ENCODE measurements at regions not wholly inside any gene's neighbourhood (a gene's known extent, or its start where the extent isn't known, plus 50 kb on each side); places are given as distances from the start of the nearest gene placed in this dataset.
"Not testable (repeated sequence)": the region's sequence is repeated elsewhere in the genome, so short reads cannot be mapped to it uniquely, and the experiment has no call there.

GRCh38 chr7:110418659-110419280, 672.2 kb upstream of the LRRN3 start:
- TF ChIP-seq CTCF (IDR thresholded peaks at IDR 0.05), result no peak
- Mint-ChIP-seq H3K27ac (no peak overlapping the region), H3K27me3 (no peaks in the 10 kb centered on the region), H3K4me3 (no peak overlapping the region), H3K36me3 (ENCODE audit: low read depth) (no peaks in the 10 kb centered on the region), H3K4me1 (no peaks in the 10 kb centered on the region), H3K9me3 (no peaks in the 10 kb centered on the region)
- DNase-seq (no peak), ATAC-seq (ENCODE audit: low read depth) (no peak)
- intact Hi-C loops (cut with micrococcal nuclease), result no loop called here
- CTCF ChIA-PET, result no interaction called here
- POLR2A ChIA-PET, result no interaction called here

- H3K36me3 Mint-ChIP-seq (ENCODE audit: low read depth), result no peaks in the 10 kb centered on the region
- no peaks in the 10 kb centered on the region for H3K27me3 Mint-ChIP-seq
- H3K9me3 Mint-ChIP-seq, result no peaks in the 10 kb centered on the region
- no peak overlapping the region for H3K27ac Mint-ChIP-seq
- CTCF ChIA-PET, result no interaction called here
- intact Hi-C loops (cut with micrococcal nuclease), result no loop called here
- DNase-seq (no peak), ATAC-seq (ENCODE audit: low read depth) (no peak)
- POLR2A ChIA-PET, result no interaction called here
- no peaks in the 10 kb centered on the region for H3K4me1 Mint-ChIP-seq
- no peak for TF ChIP-seq CTCF (IDR thresholded peaks at IDR 0.05)
- no peak overlapping the region for H3K4me3 Mint-ChIP-seq
These were observed 670.1 kb upstream of the LRRN3 start for GRCh38 chr7:110420788-110421187.

- H3K4me3 Mint-ChIP-seq, result no peak overlapping the region
- H3K9me3 Mint-ChIP-seq, result no peaks in the 10 kb centered on the region
- ATAC-seq (ENCODE audit: low read depth) (no peak), DNase-seq (no peak)
- POLR2A ChIA-PET, result no interaction called here
- H3K36me3 Mint-ChIP-seq (ENCODE audit: low read depth), result no peaks in the 10 kb centered on the region
- CTCF ChIA-PET, result no interaction called here
- no peaks in the 10 kb centered on the region for H3K4me1 Mint-ChIP-seq
- H3K27me3 Mint-ChIP-seq, result no peaks in the 10 kb centered on the region
- intact Hi-C loops (cut with micrococcal nuclease), result no loop called here
- TF ChIP-seq CTCF (IDR thresholded peaks at IDR 0.05), result no peak
- no peak overlapping the region for H3K27ac Mint-ChIP-seq
These were observed 669.3 kb upstream of the LRRN3 start for GRCh38 chr7:110421490-110422241.

GRCh38 chr7:110432061-110432553, 658.8 kb upstream of the LRRN3 start:
- no peaks in the 10 kb centered on the region for H3K4me1 Mint-ChIP-seq
- no peak overlapping the region for H3K4me3 Mint-ChIP-seq
- ChIA-PET POLR2A (no interaction called here), CTCF (no interaction called here)
- DNase-seq (no peak), ATAC-seq (ENCODE audit: low read depth) (no peak)
- no peaks in the 10 kb centered on the region for H3K9me3 Mint-ChIP-seq
- TF ChIP-seq CTCF (IDR thresholded peaks at IDR 0.05), result no peak
- H3K27me3 Mint-ChIP-seq, result no peaks in the 10 kb centered on the region
- intact Hi-C loops (cut with micrococcal nuclease), result no loop called here
- H3K36me3 Mint-ChIP-seq (ENCODE audit: low read depth), result no peaks in the 10 kb centered on the region
- H3K27ac Mint-ChIP-seq, result no peak overlapping the region

- DNase-seq; H3K4me1 Mint-ChIP-seq; H3K4me3 Mint-ChIP-seq; H3K36me3 Mint-ChIP-seq (ENCODE audit: low read depth); CTCF ChIA-PET; H3K27ac Mint-ChIP-seq; intact Hi-C loops (cut with micrococcal nuclease); H3K27me3 Mint-ChIP-seq; H3K9me3 Mint-ChIP-seq; ATAC-seq (ENCODE audit: low read depth); POLR2A ChIA-PET: not testable (repeated sequence)
These were observed 652.0 kb upstream of the LRRN3 start for GRCh38 chr7:110438926-110439325.
